Ovary (tissue), 7 donors: ENCODE measurements at regions not wholly inside any gene's neighbourhood (a gene's known extent, or its start where the extent isn't known, plus 50 kb on each side); places are given as distances from the start of the nearest gene placed in this dataset.
A peak's percentile ranks its signal among the peaks of the same experiment; 100 is the strongest.

Source experiments
- DNase-seq, 5 donors: peaks; one replicate each; pipeline ENCODE4 v3.0.0-alpha.2; 2019 to 2020
- H3K27ac ChIP-seq, 2 donors: fragments of 200-600 bp; one replicate each; pipeline versions ENCODE4 v1.5.1 to v1.8.0; 2019 to 2022
- H3K27me3 ChIP-seq: fragments of 200-600 bp; one replicate; pipeline ENCODE4 v1.8.0; 2022
- H3K36me3 ChIP-seq: fragments of 200-600 bp; sonication (generic); one replicate; pipeline ENCODE4 v1.5.1; 2019
- H3K4me1 ChIP-seq: one replicate; pipeline ENCODE4 v1.8.1; 2013; ENCODE audit warnings: mild to moderate bottlenecking, moderate library complexity; ENCODE audit not compliant: insufficient read depth
- H3K4me3 ChIP-seq: fragments of 200-600 bp; sonication (generic); one replicate; pipeline ENCODE4 v1.5.1; 2017
- H3K9me3 ChIP-seq, 2 donors: fragments of 200-600 bp in 1 of 2; sonication (generic) in 1 of 2; one replicate each; pipeline versions ENCODE4 v1.5.1 to v1.8.1; 2013 to 2019; ENCODE audit warnings: mild to moderate bottlenecking in 1 of 2, moderate library complexity in 1 of 2
- CTCF ChIP-seq, 3 donors: fragments of 450-650 bp in 2 of 3; fragments of 200-600 bp in 1 of 3; IDR thresholded peaks; one replicate each; pipeline versions ENCODE4 v1.5.1 to v1.8.0; 2016 to 2022; ENCODE audit warnings: antibody characterized with exemption in 3 of 3, mild to moderate bottlenecking in 1 of 3
- EP300 ChIP-seq: sonication (generic); formaldehyde crosslinking; IDR thresholded peaks from one replicate; pipeline ENCODE4 v1.6.1; 2017; ENCODE audit warnings: antibody characterized with exemption
- POLR2A ChIP-seq: fragments of 450-650 bp; IDR thresholded peaks from one replicate; pipeline ENCODE4 v1.6.1; 2017; ENCODE audit warnings: antibody characterized with exemption, mild to moderate bottlenecking, moderate library complexity
- WGBS, 3 donors: extraction: QIAGEN DNeasy Blood & Tissue Kit in 1 of 3; methylation state at CpG; one replicate each; pipeline versions ENCODE4 v1.1.5 to v1.1.7; 2013 to 2017; 5-methylcytosine and 5-hydroxymethylcytosine counted together
- intact Hi-C, 4 donors: fragments of 100-400 bp; cut with DNase I; formaldehyde crosslinking; loops; one replicate each; pipeline versions ENCODE4 v1.11.0 to v1.15.1; 2022 to 2023
- donor health status: DM: no; HTN: no; CAD: no; lungs with moderate emphysema.
- donor health status: DM: no; HTN: no; CAD: no.
- donor health status: Bipolar disorder and iron deficiency.
- donor health status: DM: no; HTN: no; CAD: no.
- donor health status: DM: yes; HTN: yes; CAD: no.

- intact Hi-C loops = loop anchor here in 1 of 4 donors (10.0 kb wide), 1 partner anchor 175 kb away; no protein-coding TSS in a partner anchor
Measured at GRCh38 chrX:40449956-40450706, 130.6 kb upstream of the ATP6AP2 start.

GRCh38 chrX:40449396-40449795 lies 131.4 kb upstream of the ATP6AP2 start:
- Histone ChIP-seq H3K9me3 (no peaks in the 10 kb centered on the region), H3K4me1 (peaks cover 3% of the 10 kb centered on the region), H3K36me3 (no peaks in the 10 kb centered on the region), H3K27ac (no peak overlapping the region), H3K4me3 (no peak overlapping the region), H3K27me3 (no peaks in the 10 kb centered on the region)
- DNase-seq = no peak
- 79 to 87% (median 83%) methylated on average over 7 of the region's 7 CpGs for WGBS, 3 donors
- intact Hi-C loops = no loop called here
- TF ChIP-seq CTCF (IDR thresholded peaks at IDR 0.05) (no peak), POLR2A (no peak)

More at GRCh38 chrX:40449956-40450706, 130.6 kb upstream of the ATP6AP2 start:
- Histone ChIP-seq H3K4me3 (no peak overlapping the region), H3K4me1 (peaks cover 3% of the 10 kb centered on the region), H3K27me3 (no peaks in the 10 kb centered on the region), H3K27ac (no peak overlapping the region), H3K36me3 (no peaks in the 10 kb centered on the region), H3K9me3 (no peaks in the 10 kb centered on the region)
- DNase-seq = no peak
- TF ChIP-seq CTCF (IDR thresholded peaks at IDR 0.05) (no peak), EP300 (no peak), POLR2A (no peak)
- 65 to 72% (median 67%) methylated on average over 8 of the region's 8 CpGs for WGBS, 3 donors

GRCh38 chrX:40448793-40449192 lies 132.0 kb upstream of the ATP6AP2 start:
- TF ChIP-seq POLR2A (no peak), EP300 (no peak), CTCF (IDR thresholded peaks at IDR 0.05) (no peak)
- H3K36me3 ChIP-seq = no peaks in the 10 kb centered on the region
- H3K27me3 ChIP-seq = no peaks in the 10 kb centered on the region
- H3K4me1 ChIP-seq = peaks cover 3% of the 10 kb centered on the region
- intact Hi-C loops = no loop called here
- H3K27ac ChIP-seq = no peak overlapping the region
- no peak overlapping the region for H3K4me3 ChIP-seq
- DNase-seq = no peak
- no peaks in the 10 kb centered on the region for H3K9me3 ChIP-seq
- 72 to 76% (median 74%) methylated on average over 6 of the region's 6 CpGs for WGBS, 3 donors

GRCh38 chrX:40446921-40447320 lies 133.8 kb upstream of the ATP6AP2 start:
- Histone ChIP-seq H3K27ac (no peak overlapping the region), H3K4me1 (peaks cover 3% of the 10 kb centered on the region), H3K4me3 (no peak overlapping the region), H3K36me3 (no peaks in the 10 kb centered on the region), H3K27me3 (no peaks in the 10 kb centered on the region), H3K9me3 (no peaks in the 10 kb centered on the region)
- 27 to 34% (median 33%) methylated on average over 6 of the region's 6 CpGs for WGBS, 3 donors
- DNase-seq = peak in 2 of 5 donors; percentile 28 to 38
- TF ChIP-seq CTCF (IDR thresholded peaks at IDR 0.05) = no peak
- TF ChIP-seq EP300 = no peak
- intact Hi-C loops = no loop called here
